PC-9 (cell line): ENCODE measurements at regions not wholly inside any gene's neighbourhood (a gene's known extent, or its start where the extent isn't known, plus 50 kb on each side); places are given as distances from the start of the nearest gene placed in this dataset.

Experiments used
- BruUV-seq: library from RNA; stranded (reverse); fragments of 400-500 nt; replicated peaks from 2 replicates; lab custom pipeline; 2021; lab: Mats Ljungman, UMichigan
- CTCF ChIA-PET: fragments of 300-600 bp; sonication (Branson Sonifier 250); formaldehyde crosslinking; loops from one replicate; lab custom pipeline; 2022; ENCODE audit warnings: antibody characterized with exemption; lab: Charles Lee
- POLR2A ChIA-PET: fragments of 300-600 bp; sonication (Branson Sonifier 250); formaldehyde crosslinking; loops from one replicate; lab custom pipeline; 2022; ENCODE audit warnings: antibody characterized with exemption; ENCODE audit not compliant: unreplicated experiment; lab: Charles Lee
- DNase-seq, 2 experiments: peaks; one replicate each; pipeline versions ENCODE4 v3.0.0 to v3.0.0-alpha.2; 2015 to 2022; ENCODE audit warnings: mixed read lengths in 1 of 2
- H2AFZ ChIP-seq: fragments of 200-600 bp; sonication (generic); 2 replicates; pipeline ENCODE4 v1.8.1; 2017; ENCODE audit warnings: antibody characterized with exemption
- H3F3A ChIP-seq: fragments of 200-600 bp; sonication (generic); 2 replicates; pipeline ENCODE4 v1.8.1; 2017; ENCODE audit warnings: antibody characterized with exemption, mild to moderate bottlenecking, low read depth; ENCODE audit not compliant: insufficient read depth
- H3K27ac ChIP-seq: fragments of 200-600 bp; sonication (generic); 2 replicates; pipeline ENCODE4 v1.6.1; 2016; ENCODE audit warnings: mixed run types
- H3K27me3 ChIP-seq: fragments of 200-600 bp; sonication (generic); 2 replicates; pipeline ENCODE4 v1.6.1; 2016; ENCODE audit warnings: low read depth, mixed run types; ENCODE audit not compliant: insufficient read depth
- H3K36me3 ChIP-seq: fragments of 200-600 bp; sonication (generic); 2 replicates; pipeline ENCODE4 v1.6.1; 2016; ENCODE audit warnings: low read depth, mixed run types
- H3K4me1 ChIP-seq: fragments of 200-600 bp; sonication (generic); replicated peaks from 2 replicates; pipeline ENCODE4 v1.6.1; 2016; ENCODE audit warnings: mixed run types; ENCODE audit not compliant: insufficient read depth
- H3K4me2 ChIP-seq: fragments of 200-600 bp; sonication (generic); 2 replicates; pipeline ENCODE4 v1.6.1; 2017; ENCODE audit warnings: mixed run types
- H3K4me3 ChIP-seq: fragments of 200-600 bp; sonication (generic); 2 replicates; pipeline ENCODE4 v1.6.1; 2016; ENCODE audit warnings: mixed run types
- H3K79me2 ChIP-seq: fragments of 200-600 bp; sonication (generic); 2 replicates; pipeline ENCODE4 v1.6.1; 2017; ENCODE audit warnings: low read depth, mixed run types
- H3K9me2 ChIP-seq: fragments of 200-600 bp; sonication (generic); 2 replicates; pipeline ENCODE4 v1.8.1; 2017; ENCODE audit warnings: mild to moderate bottlenecking; ENCODE audit not compliant: insufficient read depth
- H3K9me3 ChIP-seq: fragments of 200-600 bp; sonication (generic); 2 replicates; pipeline ENCODE4 v1.8.1; 2016; ENCODE audit warnings: low read depth; ENCODE audit not compliant: insufficient read depth
- H4K20me1 ChIP-seq: fragments of 200-600 bp; sonication (generic); 2 replicates; pipeline ENCODE4 v1.8.1; 2017; ENCODE audit not compliant: insufficient read depth
- CTCF ChIP-seq: fragments of 200-600 bp; sonication (generic); conservative IDR thresholded peaks from 2 replicates; pipeline ENCODE4 v1.6.1; 2017; ENCODE audit warnings: mixed run types, antibody characterized with exemption, mild to moderate bottlenecking, moderate library complexity
- EZH2 ChIP-seq: fragments of 200-600 bp; sonication (generic); IDR thresholded peaks from 2 replicates; pipeline ENCODE4 v1.8.0; 2017; ENCODE audit warnings: antibody characterized with exemption, low read depth
- intact Hi-C: fragments of 100-400 bp; cut with micrococcal nuclease; formaldehyde crosslinking; loops from one replicate; pipeline ENCODE4 v1.10.0; 2022; ENCODE audit not compliant: unreplicated experiment

DNA sequence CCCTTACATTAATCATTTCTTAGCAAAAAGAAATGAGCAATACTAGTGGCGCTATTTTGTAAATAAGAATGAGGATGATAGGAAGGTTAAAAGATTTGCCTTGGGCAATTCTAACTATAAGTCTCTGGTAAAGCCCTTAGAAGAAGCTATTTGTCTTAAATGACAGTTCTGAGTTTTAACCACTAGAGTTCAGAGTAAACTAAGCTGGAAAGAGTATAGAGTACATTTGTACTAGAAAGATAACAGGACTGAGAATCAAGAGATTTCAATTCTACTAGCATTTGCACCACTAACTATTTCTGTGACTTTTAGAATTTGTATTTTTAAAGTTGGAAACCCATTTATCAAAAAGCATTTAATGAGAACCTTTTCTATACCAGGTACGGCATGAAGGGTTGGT lies 750.3 kb downstream of the OLFM4 start:
- H3K36me3 ChIP-seq: no peaks in the 10 kb centered on the region
- H3K27ac ChIP-seq: no peak overlapping the region
- H2AFZ ChIP-seq: no peak overlapping the region
- no peaks in the 10 kb centered on the region for H3F3A ChIP-seq
- POLR2A ChIA-PET: no interaction called here
- no peaks in the 10 kb centered on the region for H4K20me1 ChIP-seq
- TF ChIP-seq CTCF: 0 out of 2 replicates have a peak, but pooled peaks have one; percentile 16
- TF ChIP-seq EZH2: no peak
- H3K4me1 ChIP-seq: no peaks in the 10 kb centered on the region
- BruUV-seq: no TSS peak
- intact Hi-C loops: no loop called here
- CTCF ChIA-PET: no interaction called here
- DNase-seq: no peak
- H3K4me3 ChIP-seq: no peak overlapping the region
- no peaks in the 10 kb centered on the region for H3K27me3 ChIP-seq
- H3K9me3 ChIP-seq: no peaks in the 10 kb centered on the region
- H3K79me2 ChIP-seq: no peaks in the 10 kb centered on the region
- H3K4me2 ChIP-seq: no peak overlapping the region
- H3K9me2 ChIP-seq: no peaks in the 10 kb centered on the region

- no peaks in the 10 kb centered on the region for H3K36me3 ChIP-seq
- POLR2A ChIA-PET: no interaction called here
- TF ChIP-seq EZH2 (no peak), CTCF (no peak)
- CTCF ChIA-PET: interaction anchor here (0.8 to 1.5 kb wide), 2 partner anchors 531 to 1463 kb away, joined by 3 to 5 read pairs; no protein-coding TSS in a partner anchor
- H3K79me2 ChIP-seq: no peaks in the 10 kb centered on the region
- H2AFZ ChIP-seq: no peak overlapping the region
- no peak overlapping the region for H3K4me3 ChIP-seq
- DNase-seq: no peak
- H3F3A ChIP-seq: no peaks in the 10 kb centered on the region
- BruUV-seq: no TSS peak
- intact Hi-C loops: loop anchor here (2.0 to 5.0 kb wide), 2 partner anchors 530 to 1463 kb away; no protein-coding TSS in a partner anchor
- H4K20me1 ChIP-seq: no peaks in the 10 kb centered on the region
- H3K4me1 ChIP-seq: no peaks in the 10 kb centered on the region
- H3K4me2 ChIP-seq: no peak overlapping the region
- no peaks in the 10 kb centered on the region for H3K9me2 ChIP-seq
- H3K9me3 ChIP-seq: no peaks in the 10 kb centered on the region
- H3K27ac ChIP-seq: no peak overlapping the region
- no peaks in the 10 kb centered on the region for H3K27me3 ChIP-seq
Measured at GRCh38 chr13:53781941-53782340, 753.3 kb downstream of the OLFM4 start.

DNA sequence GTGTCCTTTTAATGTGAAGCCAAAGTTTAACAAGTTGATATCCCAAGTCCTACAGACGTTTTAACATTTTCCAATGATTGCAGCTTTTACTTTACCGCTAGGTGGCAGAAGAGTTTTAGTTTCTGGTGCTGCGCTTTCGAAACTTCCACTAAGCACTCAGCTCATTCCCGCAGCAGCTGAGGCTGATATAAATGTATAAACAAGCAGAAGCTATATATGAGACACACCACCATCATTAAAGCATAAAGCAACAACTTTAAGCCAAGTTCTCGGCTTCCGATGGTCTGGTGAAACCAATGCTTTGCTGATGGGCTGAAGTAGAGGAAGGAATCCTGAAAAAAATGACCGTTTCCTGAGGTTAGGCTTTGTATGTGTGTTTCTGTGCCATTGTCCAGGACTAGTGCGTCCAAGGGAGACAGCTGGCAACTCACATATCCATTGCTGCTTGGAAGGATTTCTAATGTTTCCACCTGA lies 753.9 kb downstream of the OLFM4 start:
- peak overlapping the region; percentile 43 for H3K4me2 ChIP-seq
- H3K4me1 ChIP-seq: no peaks in the 10 kb centered on the region
- intact Hi-C loops: loop anchor here (5.0 kb wide), 1 partner anchor 530 kb away; no protein-coding TSS in a partner anchor
- H2AFZ ChIP-seq: peak overlapping the region; percentile 56; the same call in 1 of the 2 replicates
- TF ChIP-seq EZH2 (no peak), CTCF (peak; percentile 85)
- H3K9me2 ChIP-seq: no peaks in the 10 kb centered on the region
- H3F3A ChIP-seq: no peaks in the 10 kb centered on the region
- H3K27me3 ChIP-seq: no peaks in the 10 kb centered on the region
- ChIA-PET POLR2A (no interaction called here), CTCF (interaction anchor here (0.6 to 1.5 kb wide), 3 partner anchors 333 to 1462 kb away, joined by 3 to 5 read pairs (median 3); no protein-coding TSS in a partner anchor)
- H3K36me3 ChIP-seq: no peaks in the 10 kb centered on the region
- peak; percentile 7 to 38 for DNase-seq
- no peaks in the 10 kb centered on the region for H4K20me1 ChIP-seq
- H3K27ac ChIP-seq: no peak overlapping the region
- no peak overlapping the region for H3K4me3 ChIP-seq
- no TSS peak for BruUV-seq
- H3K79me2 ChIP-seq: no peaks in the 10 kb centered on the region
- no peaks in the 10 kb centered on the region for H3K9me3 ChIP-seq
